ENCODE measurements at regions not wholly inside any gene's neighbourhood (a gene's known extent, or its start where the extent isn't known, plus 50 kb on each side); places are given as distances from the start of the nearest gene placed in this dataset.

- no peaks in the 10 kb centered on the region for H3K9me3 Mint-ChIP-seq (ENCODE audit: insufficient read depth)
- H3K4me1 Mint-ChIP-seq (ENCODE audit: low read depth) = no peaks in the 10 kb centered on the region
- H3K36me3 Mint-ChIP-seq (ENCODE audit: low read depth) = no peaks in the 10 kb centered on the region
- CTCF ChIA-PET = no interaction called here
- DNase-seq (no peak), ATAC-seq (no peak)
- H3K4me3 Mint-ChIP-seq = no peak overlapping the region
- peaks cover 21% of the 10 kb centered on the region for H3K27me3 Mint-ChIP-seq (ENCODE audit: low read depth)
- POLR2A ChIA-PET = no interaction called here
- no peak overlapping the region for H3K27ac Mint-ChIP-seq
Measured at GRCh38 chr5:77948476-77948875, 172.3 kb upstream of the TBCA start.

GRCh38 chr5:77947041-77947428, 170.9 kb upstream of the TBCA start:
- POLR2A ChIA-PET = no interaction called here
- H3K27me3 Mint-ChIP-seq (ENCODE audit: low read depth) = peaks cover 26% of the 10 kb centered on the region
- H3K9me3 Mint-ChIP-seq (ENCODE audit: insufficient read depth) = no peaks in the 10 kb centered on the region
- H3K4me3 Mint-ChIP-seq = no peak overlapping the region
- H3K27ac Mint-ChIP-seq = no peak overlapping the region
- ATAC-seq (no peak), DNase-seq (no peak)
- H3K4me1 Mint-ChIP-seq (ENCODE audit: low read depth) = no peaks in the 10 kb centered on the region
- CTCF ChIA-PET = no interaction called here
- H3K36me3 Mint-ChIP-seq (ENCODE audit: low read depth) = no peaks in the 10 kb centered on the region

GRCh38 chr5:77946381-77947040, 170.4 kb upstream of the TBCA start:
- ChIA-PET CTCF (no interaction called here), POLR2A (no interaction called here)
- H3K27me3 Mint-ChIP-seq (ENCODE audit: low read depth) = peaks cover 29% of the 10 kb centered on the region
- no peak for ATAC-seq
- no peak overlapping the region for H3K27ac Mint-ChIP-seq
- no peak for DNase-seq
- no peaks in the 10 kb centered on the region for H3K36me3 Mint-ChIP-seq (ENCODE audit: low read depth)
- no peaks in the 10 kb centered on the region for H3K4me1 Mint-ChIP-seq (ENCODE audit: low read depth)
- no peak overlapping the region for H3K4me3 Mint-ChIP-seq
- H3K9me3 Mint-ChIP-seq (ENCODE audit: insufficient read depth) = no peaks in the 10 kb centered on the region

GRCh38 chr5:77945874-77946273, 169.7 kb upstream of the TBCA start:
- ChIA-PET CTCF (no interaction called here), POLR2A (no interaction called here)
- Mint-ChIP-seq H3K9me3 (ENCODE audit: insufficient read depth) (no peaks in the 10 kb centered on the region), H3K27me3 (ENCODE audit: low read depth) (peaks cover 34% of the 10 kb centered on the region), H3K27ac (no peak overlapping the region), H3K4me3 (no peak overlapping the region), H3K4me1 (ENCODE audit: low read depth) (no peaks in the 10 kb centered on the region), H3K36me3 (ENCODE audit: low read depth) (no peaks in the 10 kb centered on the region)
- DNase-seq (no peak), ATAC-seq (no peak)

- Mint-ChIP-seq H3K27ac (no peak overlapping the region), H3K36me3 (ENCODE audit: low read depth) (no peaks in the 10 kb centered on the region), H3K4me3 (no peak overlapping the region), H3K4me1 (ENCODE audit: low read depth) (no peaks in the 10 kb centered on the region), H3K9me3 (ENCODE audit: insufficient read depth) (no peaks in the 10 kb centered on the region), H3K27me3 (ENCODE audit: low read depth) (peaks cover 35% of the 10 kb centered on the region)
- ATAC-seq (no peak), DNase-seq (no peak)
- ChIA-PET CTCF (no interaction called here), POLR2A (no interaction called here)
Measured at GRCh38 chr5:77944757-77945340, 168.7 kb upstream of the TBCA start.

- POLR2A ChIA-PET = no interaction called here
- no peaks in the 10 kb centered on the region for H3K9me3 Mint-ChIP-seq (ENCODE audit: insufficient read depth)
- H3K27me3 Mint-ChIP-seq (ENCODE audit: low read depth) = peaks cover 30% of the 10 kb centered on the region
- no peaks in the 10 kb centered on the region for H3K36me3 Mint-ChIP-seq (ENCODE audit: low read depth)
- DNase-seq (no peak), ATAC-seq (no peak)
- H3K4me3 Mint-ChIP-seq = no peak overlapping the region
- no peak overlapping the region for H3K27ac Mint-ChIP-seq
- no peaks in the 10 kb centered on the region for H3K4me1 Mint-ChIP-seq (ENCODE audit: low read depth)
- CTCF ChIA-PET = no interaction called here
Measured at GRCh38 chr5:77943851-77944250, 167.7 kb upstream of the TBCA start.

GRCh38 chr5:77942578-77943239, 166.6 kb upstream of the TBCA start:
- H3K4me1 Mint-ChIP-seq (ENCODE audit: low read depth) = no peaks in the 10 kb centered on the region
- ChIA-PET CTCF (no interaction called here), POLR2A (no interaction called here)
- DNase-seq (no peak), ATAC-seq (no peak)
- H3K9me3 Mint-ChIP-seq (ENCODE audit: insufficient read depth) = no peaks in the 10 kb centered on the region
- no peaks in the 10 kb centered on the region for H3K36me3 Mint-ChIP-seq (ENCODE audit: low read depth)
- no peak overlapping the region for H3K4me3 Mint-ChIP-seq
- H3K27me3 Mint-ChIP-seq (ENCODE audit: low read depth) = peaks cover 38% of the 10 kb centered on the region
- H3K27ac Mint-ChIP-seq = no peak overlapping the region

GRCh38 chr5:77937015-77937908, 161.1 kb upstream of the TBCA start:
- H3K36me3 Mint-ChIP-seq (ENCODE audit: low read depth) = no peaks in the 10 kb centered on the region
- POLR2A ChIA-PET = no interaction called here
- no peak overlapping the region for H3K27ac Mint-ChIP-seq
- no peak overlapping the region for H3K4me3 Mint-ChIP-seq
- no peak for ATAC-seq
- H3K4me1 Mint-ChIP-seq (ENCODE audit: low read depth) = peaks cover 12% of the 10 kb centered on the region
- peaks cover 30% of the 10 kb centered on the region for H3K27me3 Mint-ChIP-seq (ENCODE audit: low read depth)
- CTCF ChIA-PET = no interaction called here
- no peak for DNase-seq
- no peaks in the 10 kb centered on the region for H3K9me3 Mint-ChIP-seq (ENCODE audit: insufficient read depth)

GRCh38 chr5:77936365-77936693, 160.2 kb upstream of the TBCA start:
- ATAC-seq (no peak), DNase-seq (no peak)
- Mint-ChIP-seq H3K27ac (no peak overlapping the region), H3K36me3 (ENCODE audit: low read depth) (no peaks in the 10 kb centered on the region), H3K4me3 (no peak overlapping the region), H3K4me1 (ENCODE audit: low read depth) (peaks cover 12% of the 10 kb centered on the region), H3K27me3 (ENCODE audit: low read depth) (peaks cover 27% of the 10 kb centered on the region), H3K9me3 (ENCODE audit: insufficient read depth) (no peaks in the 10 kb centered on the region)
- ChIA-PET POLR2A (no interaction called here), CTCF (no interaction called here)

- DNase-seq = peak; percentile 48
- ChIA-PET POLR2A (no interaction called here), CTCF (no interaction called here)
Measured at GRCh38 chr5:77935506-77936364, 159.6 kb upstream of the TBCA start.

GRCh38 chr5:77928776-77929300, 152.7 kb upstream of the TBCA start:
- no peak overlapping the region for H3K4me3 Mint-ChIP-seq
- POLR2A ChIA-PET = no interaction called here
- CTCF ChIA-PET = no interaction called here
- peaks cover 22% of the 10 kb centered on the region for H3K27me3 Mint-ChIP-seq (ENCODE audit: low read depth)
- no peaks in the 10 kb centered on the region for H3K36me3 Mint-ChIP-seq (ENCODE audit: low read depth)
- H3K9me3 Mint-ChIP-seq (ENCODE audit: insufficient read depth) = no peaks in the 10 kb centered on the region
- no peak for DNase-seq
- H3K27ac Mint-ChIP-seq = no peak overlapping the region
- no peak for ATAC-seq
- no peaks in the 10 kb centered on the region for H3K4me1 Mint-ChIP-seq (ENCODE audit: low read depth)

More at GRCh38 chr5:77935506-77936364, 159.6 kb upstream of the TBCA start:
- peaks cover 23% of the 10 kb centered on the region for H3K27me3 Mint-ChIP-seq (ENCODE audit: low read depth)
- H3K27ac Mint-ChIP-seq = no peak overlapping the region
- no peaks in the 10 kb centered on the region for H3K9me3 Mint-ChIP-seq (ENCODE audit: insufficient read depth)
- peaks cover 12% of the 10 kb centered on the region for H3K4me1 Mint-ChIP-seq (ENCODE audit: low read depth)
- no peaks in the 10 kb centered on the region for H3K36me3 Mint-ChIP-seq (ENCODE audit: low read depth)
- no peak overlapping the region for H3K4me3 Mint-ChIP-seq
- peak; percentile 82 for ATAC-seq
